ENCODE measurements at regions not wholly inside any gene's neighbourhood (a gene's known extent, or its start where the extent isn't known, plus 50 kb on each side); places are given as distances from the start of the nearest gene placed in this dataset.

- H3K4me3 ChIP-seq (ENCODE audit: low read depth, low read length): no peak overlapping the region
- no peaks in the 10 kb centered on the region for H3K36me3 ChIP-seq (ENCODE audit: control insufficient read depth, insufficient read depth, low read length)
- H3K27me3 ChIP-seq (ENCODE audit: control insufficient read depth, insufficient read depth, low read length): no peaks in the 10 kb centered on the region
- TF ChIP-seq CTCF (IDR thresholded peaks at IDR 0.05; ENCODE audit: insufficient read depth, low read depth, low read length): no peak
- peak; percentile 7 for DNase-seq (ENCODE audit: low read depth)
- ChIA-PET CTCF (no interaction called here), POLR2A (no interaction called here)
Measured at GRCh38 chr9:118575341-118576070, 793.7 kb downstream of the BRINP1 start.

DNA sequence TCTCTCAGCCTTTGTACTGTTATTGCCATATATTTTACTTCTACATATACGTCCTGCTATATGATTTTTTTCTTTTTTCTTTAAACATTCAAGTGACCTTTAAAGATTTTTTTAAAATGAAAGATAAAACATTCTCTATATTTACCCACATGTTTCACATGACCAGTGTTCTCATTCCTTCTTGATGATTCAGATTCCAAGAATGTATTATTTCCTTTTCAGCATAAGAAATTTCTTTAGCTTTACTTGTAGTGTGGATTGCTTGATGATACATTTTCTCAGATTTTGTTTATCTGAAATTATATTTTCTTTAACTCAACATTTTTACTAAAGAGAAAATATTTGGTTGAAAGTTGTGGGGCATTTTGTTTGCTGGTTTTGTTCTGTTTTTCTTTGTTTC, 792.1 kb downstream of the BRINP1 start:
- Histone ChIP-seq H3K27me3 (ENCODE audit: control insufficient read depth, insufficient read depth, low read length) (no peaks in the 10 kb centered on the region), H3K36me3 (ENCODE audit: control insufficient read depth, insufficient read depth, low read length) (no peaks in the 10 kb centered on the region), H3K4me3 (ENCODE audit: low read depth, low read length) (no peak overlapping the region)
- ChIA-PET CTCF (interaction anchor here (0.6 to 0.7 kb wide), 2 partner anchors 42 to 796 kb away, joined by 3 to 4 read pairs; no protein-coding TSS in a partner anchor), POLR2A (no interaction called here)
- no peak for TF ChIP-seq CTCF (IDR thresholded peaks at IDR 0.05; ENCODE audit: insufficient read depth, low read depth, low read length)
- DNase-seq (ENCODE audit: low read depth): peak; percentile 26

GRCh38 chr9:118578467-118578866, 790.8 kb downstream of the BRINP1 start:
- TF ChIP-seq CTCF (IDR thresholded peaks at IDR 0.05; ENCODE audit: insufficient read depth, low read depth, low read length): no peak
- DNase-seq (ENCODE audit: low read depth): peak; percentile 31
- CTCF ChIA-PET: no interaction called here
- no peak overlapping the region for H3K4me3 ChIP-seq (ENCODE audit: low read depth, low read length)
- POLR2A ChIA-PET: no interaction called here
- no peaks in the 10 kb centered on the region for H3K27me3 ChIP-seq (ENCODE audit: control insufficient read depth, insufficient read depth, low read length)
- no peaks in the 10 kb centered on the region for H3K36me3 ChIP-seq (ENCODE audit: control insufficient read depth, insufficient read depth, low read length)

GRCh38 chr9:118583414-118583813, 785.8 kb downstream of the BRINP1 start:
- CTCF ChIA-PET: no interaction called here

GRCh38 chr9:118586978-118587377, 782.3 kb downstream of the BRINP1 start:
- no peaks in the 10 kb centered on the region for H3K36me3 ChIP-seq (ENCODE audit: control insufficient read depth, insufficient read depth, low read length)
- DNase-seq (ENCODE audit: low read depth): no peak
- H3K27me3 ChIP-seq (ENCODE audit: control insufficient read depth, insufficient read depth, low read length): no peaks in the 10 kb centered on the region
- CTCF ChIA-PET: no interaction called here
- no peak overlapping the region for H3K4me3 ChIP-seq (ENCODE audit: low read depth, low read length)
- POLR2A ChIA-PET: no interaction called here
- no peak for TF ChIP-seq CTCF (IDR thresholded peaks at IDR 0.05; ENCODE audit: insufficient read depth, low read depth, low read length)

More at GRCh38 chr9:118583414-118583813, 785.8 kb downstream of the BRINP1 start:
- POLR2A ChIA-PET: no interaction called here
- TF ChIP-seq CTCF (IDR thresholded peaks at IDR 0.05; ENCODE audit: insufficient read depth, low read depth, low read length): no peak
- no peak overlapping the region for H3K4me3 ChIP-seq (ENCODE audit: low read depth, low read length)
- no peaks in the 10 kb centered on the region for H3K36me3 ChIP-seq (ENCODE audit: control insufficient read depth, insufficient read depth, low read length)
- no peak for DNase-seq (ENCODE audit: low read depth)
- H3K27me3 ChIP-seq (ENCODE audit: control insufficient read depth, insufficient read depth, low read length): no peaks in the 10 kb centered on the region

Measured in BJ (cell line).